ENCODE measurements at regions not wholly inside any gene's neighbourhood (a gene's known extent, or its start where the extent isn't known, plus 50 kb on each side); places are given as distances from the start of the nearest gene placed in this dataset.

- no peak overlapping the region for H3K27ac ChIP-seq (ENCODE audit: extremely low read depth, low read depth, low read length)
- no peaks in the 10 kb centered on the region for H3K9me3 ChIP-seq (ENCODE audit: control insufficient read depth, insufficient read depth, low read depth, low read length)
- H3K36me3 ChIP-seq (ENCODE audit: control insufficient read depth in 2 of 2, insufficient read depth in 1 of 2, low read length in 2 of 2): no peaks in the 10 kb centered on the region
- ChIA-PET CTCF (no interaction called here), POLR2A (no interaction called here)
- H3K4me1 ChIP-seq (ENCODE audit: control insufficient read depth, insufficient read depth, low read length): no peaks in the 10 kb centered on the region
- no peak overlapping the region for H3K4me3 ChIP-seq (ENCODE audit: low read depth, low read length)
- no peak for TF ChIP-seq ZNF202 (tag by site-specific recombination; IDR thresholded peaks at IDR 0.05; ENCODE audit: borderline replicate concordance)
- TF ChIP-seq YY2 (tag by site-specific recombination; IDR thresholded peaks at IDR 0.05): no peak
- no peak for TF ChIP-seq ZNF707 (tag by site-specific recombination; IDR thresholded peaks at IDR 0.05)
Measured at GRCh38 chr14:42556551-42556950, 949.9 kb downstream of the LRFN5 start.

DNA sequence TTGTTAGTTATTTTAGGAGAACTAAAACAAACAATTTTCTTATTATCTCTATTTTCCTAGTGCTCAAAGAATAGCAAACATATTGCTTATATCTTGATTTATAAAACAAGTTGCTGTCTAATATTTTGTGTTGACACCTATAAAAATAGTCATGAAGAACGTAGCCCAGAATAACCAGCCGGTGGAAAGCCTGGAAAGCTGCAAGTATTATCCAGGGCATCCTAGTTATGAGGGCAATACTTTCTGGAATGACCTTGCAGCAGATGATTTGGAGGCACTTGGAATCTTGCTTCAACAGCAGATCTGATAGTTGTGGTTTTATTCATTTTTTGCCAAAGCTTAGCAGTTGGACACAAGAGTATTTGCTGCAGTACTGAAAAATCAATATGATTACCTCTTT lies 948.7 kb downstream of the LRFN5 start:
- no peaks in the 10 kb centered on the region for H3K9me3 ChIP-seq (ENCODE audit: control insufficient read depth, insufficient read depth, low read depth, low read length)
- CTCF ChIA-PET: no interaction called here

GRCh38 chr14:42554091-42554490 lies 947.4 kb downstream of the LRFN5 start:
- ChIA-PET CTCF (no interaction called here), POLR2A (no interaction called here)
- H3K9me3 ChIP-seq (ENCODE audit: control insufficient read depth, insufficient read depth, low read depth, low read length): no peaks in the 10 kb centered on the region
- no peak overlapping the region for H3K4me3 ChIP-seq (ENCODE audit: low read depth, low read length)
- H3K27ac ChIP-seq (ENCODE audit: extremely low read depth, low read depth, low read length): no peak overlapping the region
- no peaks in the 10 kb centered on the region for H3K4me1 ChIP-seq (ENCODE audit: control insufficient read depth, insufficient read depth, low read length)
- TF ChIP-seq ZBTB1 (tag by site-specific recombination; IDR thresholded peaks at IDR 0.05) (no peak), FEZF1 (tag by site-specific recombination; IDR thresholded peaks at IDR 0.05) (no peak)
- H3K36me3 ChIP-seq (ENCODE audit: control insufficient read depth in 2 of 2, insufficient read depth in 1 of 2, low read length in 2 of 2): no peaks in the 10 kb centered on the region

More for the DNA sequence above, 948.7 kb downstream of the LRFN5 start:
- no peaks in the 10 kb centered on the region for H3K36me3 ChIP-seq (ENCODE audit: control insufficient read depth in 2 of 2, insufficient read depth in 1 of 2, low read length in 2 of 2)
- no peak overlapping the region for H3K27ac ChIP-seq (ENCODE audit: extremely low read depth, low read depth, low read length)
- no peak for TF ChIP-seq ZNF302 (tag by site-specific recombination; IDR thresholded peaks at IDR 0.05; ENCODE audit: low read depth)
- no peak for TF ChIP-seq KLF8 (tag by site-specific recombination; IDR thresholded peaks at IDR 0.05)
- TF ChIP-seq ZNF335 (tag by site-specific recombination; conservative IDR thresholded peaks at IDR 0.05): no peak
- TF ChIP-seq ZNF202 (tag by site-specific recombination; IDR thresholded peaks at IDR 0.05; ENCODE audit: borderline replicate concordance): no peak
- no peak for TF ChIP-seq ZNF660 (tag by site-specific recombination; IDR thresholded peaks at IDR 0.05)
- TF ChIP-seq TCF7L2 (IDR thresholded peaks at IDR 0.05; ENCODE audit: borderline replicate concordance, low read depth, low read length): no peak
- no peak for TF ChIP-seq ZNF555 (tag by site-specific recombination; conservative IDR thresholded peaks at IDR 0.05)
- TF ChIP-seq PRDM4 (tag by site-specific recombination; IDR thresholded peaks at IDR 0.05): no peak
- TF ChIP-seq PRDM6 (tag by site-specific recombination; IDR thresholded peaks at IDR 0.05): no peak
- no peak for TF ChIP-seq ZNF366 (tag by site-specific recombination; conservative IDR thresholded peaks at IDR 0.05)
- no peak for TF ChIP-seq ZBTB48 (tag by site-specific recombination; IDR thresholded peaks at IDR 0.05)
- no peak for TF ChIP-seq ZNF354C (tag by site-specific recombination; IDR thresholded peaks at IDR 0.05; ENCODE audit: borderline replicate concordance, low read depth)
- TF ChIP-seq, protein P1, sequence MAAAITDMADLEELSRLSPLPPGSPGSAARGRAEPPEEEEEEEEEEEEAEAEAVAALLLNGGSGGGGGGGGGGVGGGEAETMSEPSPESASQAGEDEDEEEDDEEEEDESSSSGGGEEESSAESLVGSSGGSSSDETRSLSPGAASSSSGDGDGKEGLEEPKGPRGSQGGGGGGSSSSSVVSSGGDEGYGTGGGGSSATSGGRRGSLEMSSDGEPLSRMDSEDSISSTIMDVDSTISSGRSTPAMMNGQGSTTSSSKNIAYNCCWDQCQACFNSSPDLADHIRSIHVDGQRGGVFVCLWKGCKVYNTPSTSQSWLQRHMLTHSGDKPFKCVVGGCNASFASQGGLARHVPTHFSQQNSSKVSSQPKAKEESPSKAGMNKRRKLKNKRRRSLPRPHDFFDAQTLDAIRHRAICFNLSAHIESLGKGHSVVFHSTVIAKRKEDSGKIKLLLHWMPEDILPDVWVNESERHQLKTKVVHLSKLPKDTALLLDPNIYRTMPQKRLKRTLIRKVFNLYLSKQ (tag by site-specific recombination; IDR thresholded peaks at IDR 0.05; ENCODE audit: borderline replicate concordance): no peak
- TF ChIP-seq ZNF558 (tag by site-specific recombination; IDR thresholded peaks at IDR 0.05): no peak
- H3K4me3 ChIP-seq (ENCODE audit: low read depth, low read length): no peak overlapping the region
- H3K4me1 ChIP-seq (ENCODE audit: control insufficient read depth, insufficient read depth, low read length): no peaks in the 10 kb centered on the region
- POLR2A ChIA-PET: no interaction called here

Measured in HEK293 (cell line).